ENCODE measurements at regions not wholly inside any gene's neighbourhood (a gene's known extent, or its start where the extent isn't known, plus 50 kb on each side); places are given as distances from the start of the nearest gene placed in this dataset.
"Not testable (repeated sequence)": the region's sequence is repeated elsewhere in the genome, so short reads cannot be mapped to it uniquely, and the experiment has no call there.

GRCh38 chr12:105604281-105604680, 273.8 kb downstream of the C12orf75 start:
- not testable (repeated sequence) for TF ChIP-seq CTCF, EP300 (IDR thresholded peaks at IDR 0.05)

All from esophagus muscularis mucosa (tissue), 3 donors.